GM19372 (cell line): ENCODE measurements at regions not wholly inside any gene's neighbourhood (a gene's known extent, or its start where the extent isn't known, plus 50 kb on each side); places are given as distances from the start of the nearest gene placed in this dataset.

ENCODE experiments used
- ATAC-seq: cut with Tn5 transposase; IDR thresholded peaks from one replicate; pipeline ENCODE4 v1.9.1; 2021; ENCODE audit warnings: mild to moderate bottlenecking, low read depth, moderate library complexity; ENCODE audit not compliant: unreplicated experiment

DNA sequence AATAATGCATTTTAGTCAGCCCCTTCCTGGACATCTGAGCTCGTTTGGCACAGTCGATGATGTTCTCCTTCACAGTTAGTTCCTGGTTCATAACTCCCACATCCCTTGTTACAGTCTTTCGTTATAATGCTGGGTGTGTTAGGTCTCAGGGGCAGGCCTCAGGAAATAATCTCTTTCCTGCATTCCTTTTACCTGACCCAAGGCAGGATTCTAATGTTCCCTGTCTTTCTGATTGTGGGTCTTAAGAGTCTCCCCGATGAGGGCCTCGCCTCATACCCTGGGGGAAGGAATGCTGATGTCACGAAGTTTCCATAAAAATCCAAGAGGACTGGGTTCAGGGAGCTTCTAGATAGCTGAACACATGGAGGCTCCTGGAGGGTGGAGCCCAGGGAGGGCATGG lies 104.0 kb upstream of the CARMIL1 start:
- ATAC-seq: no peak

- no peak for ATAC-seq
Observed at GRCh38 chr6:25175681-25176080, 103.5 kb upstream of the CARMIL1 start.

DNA sequence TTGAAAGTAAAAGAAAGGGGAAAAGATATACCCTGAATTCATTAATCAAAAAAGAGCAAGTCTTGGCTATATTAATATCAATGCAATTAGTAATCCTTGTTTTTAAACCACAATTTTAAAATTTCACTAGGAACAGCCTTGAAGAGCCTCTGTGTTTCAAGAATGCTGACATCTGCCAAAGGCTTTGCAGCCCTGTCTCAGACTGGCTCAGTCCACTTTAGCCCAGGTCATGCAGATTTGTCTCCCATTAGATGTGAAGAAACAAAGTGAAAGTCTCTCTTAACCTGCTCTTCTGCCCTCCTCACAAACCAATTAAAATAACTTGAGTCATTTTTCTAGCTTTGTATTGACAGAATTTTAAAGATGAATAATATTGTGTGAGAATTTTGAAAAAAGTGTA lies 102.7 kb upstream of the CARMIL1 start:
- no peak for ATAC-seq

GRCh38 chr6:25177500-25178028 lies 101.6 kb upstream of the CARMIL1 start:
- no peak for ATAC-seq

GRCh38 chr6:25178336-25179035 lies 100.7 kb upstream of the CARMIL1 start:
- ATAC-seq: no peak

DNA sequence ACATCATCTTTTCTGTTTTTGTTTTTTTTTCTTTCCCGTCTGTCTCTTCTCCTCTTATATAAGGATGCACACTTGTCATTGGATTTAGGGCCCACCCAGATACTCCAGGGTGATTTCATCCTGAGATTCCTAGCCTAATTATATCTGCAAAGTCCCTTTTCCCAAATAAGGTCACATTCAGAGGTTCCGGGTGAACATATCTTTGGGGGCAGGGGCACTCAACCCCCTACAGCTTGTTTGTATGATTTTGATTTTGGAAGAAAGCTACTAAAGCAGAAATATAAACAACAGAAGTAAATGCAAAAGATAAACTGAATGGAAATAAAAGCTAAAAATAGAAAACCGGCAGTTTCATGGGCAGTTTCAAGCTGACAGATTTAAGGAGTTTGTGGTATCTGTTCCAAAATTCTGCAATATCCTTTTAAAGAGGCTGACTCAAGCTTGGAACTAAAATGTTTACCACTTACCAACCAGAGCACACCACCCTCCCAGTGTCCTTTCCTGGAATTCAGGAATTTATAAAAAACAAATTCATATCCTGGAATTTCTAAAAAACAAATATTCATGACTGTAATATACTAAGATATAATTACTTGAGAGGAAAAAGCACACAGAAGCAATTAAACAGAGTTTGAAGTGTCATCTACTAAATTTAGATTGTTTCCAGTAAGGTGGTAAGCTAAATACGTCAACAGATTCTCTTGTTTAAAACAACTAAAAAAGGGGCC lies 100.0 kb upstream of the CARMIL1 start:
- ATAC-seq: no peak

DNA sequence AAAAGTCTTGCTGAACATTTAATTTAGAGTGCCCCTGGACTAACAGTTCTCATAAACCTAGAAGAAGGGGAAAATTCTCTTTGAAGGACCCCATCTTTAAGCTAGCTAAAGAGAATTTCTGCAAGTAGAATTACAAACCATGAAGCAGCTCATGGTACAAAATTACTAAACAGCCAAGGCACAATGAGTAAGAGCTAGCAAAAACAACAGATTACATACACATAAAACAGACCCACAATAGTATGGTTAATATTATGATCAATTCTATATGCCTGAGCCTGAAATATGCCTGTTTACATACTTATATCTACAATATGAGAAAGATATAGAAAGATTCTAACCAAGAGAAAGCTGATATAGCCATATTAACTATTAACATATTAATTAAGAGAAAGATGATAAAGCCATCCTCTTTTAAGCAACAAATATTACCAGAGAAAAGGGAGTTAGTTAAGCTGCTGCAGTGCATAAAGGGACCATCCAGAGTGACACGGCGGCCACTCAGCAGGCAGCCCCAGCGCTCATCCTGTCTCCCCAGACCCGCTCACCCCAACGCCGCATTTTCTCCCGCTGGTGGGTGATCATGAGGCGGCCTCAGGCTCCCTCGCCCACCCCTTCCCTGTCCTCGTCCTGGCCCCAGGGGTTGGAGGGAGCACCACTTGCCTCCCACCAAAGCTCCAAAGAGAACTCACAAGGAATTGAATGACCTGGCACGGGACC lies 98.4 kb upstream of the CARMIL1 start:
- no peak for ATAC-seq

GRCh38 chr6:25181350-25181724 lies 97.8 kb upstream of the CARMIL1 start:
- no peak for ATAC-seq

GRCh38 chr6:25181923-25182322 lies 97.3 kb upstream of the CARMIL1 start:
- ATAC-seq: no peak

- ATAC-seq: no peak
Observed at GRCh38 chr6:25186919-25187318, 92.3 kb upstream of the CARMIL1 start.

GRCh38 chr6:25188232-25188631 lies 90.9 kb upstream of the CARMIL1 start:
- ATAC-seq: no peak

DNA sequence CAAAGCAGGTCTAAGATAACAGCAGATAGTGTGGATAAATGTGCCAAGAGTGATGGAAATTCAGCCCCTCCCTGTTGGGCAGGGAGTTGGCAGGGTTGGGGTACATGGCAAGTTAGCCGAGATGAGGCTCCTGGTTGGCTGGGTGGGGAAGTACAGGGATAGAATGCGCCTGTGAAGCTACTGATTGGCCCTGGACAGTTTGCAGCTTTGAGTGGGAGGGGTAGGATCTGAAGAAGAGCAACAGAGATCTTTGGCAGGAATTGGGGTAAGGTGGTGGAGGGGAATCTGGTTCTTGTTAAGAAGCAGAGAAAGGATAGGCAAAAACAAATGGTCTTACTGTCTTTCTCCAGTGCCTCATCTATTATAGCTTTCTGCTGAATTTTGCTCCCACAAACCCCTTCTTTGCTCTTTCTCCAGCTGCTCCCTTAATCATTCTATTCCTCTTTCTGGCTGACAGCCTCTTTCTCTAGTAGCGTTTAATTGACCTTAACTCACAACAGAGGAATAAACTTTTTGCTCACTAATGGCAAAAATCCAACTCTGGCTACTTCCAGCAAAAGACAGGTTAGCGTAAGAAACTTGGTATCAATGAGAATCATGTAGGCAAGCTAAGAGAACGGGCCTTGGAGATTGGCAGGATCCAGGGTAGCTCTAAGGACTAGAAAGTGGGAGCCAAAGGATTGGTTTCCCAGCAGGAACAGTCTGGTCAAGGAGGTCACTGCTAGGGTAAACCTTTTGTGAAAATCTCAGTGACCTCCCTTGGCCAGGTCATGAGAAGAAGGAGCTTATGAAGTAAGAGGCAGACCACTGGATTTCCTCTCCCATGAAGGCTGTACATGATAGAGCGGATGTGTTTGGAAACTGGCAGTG lies 86.3 kb upstream of the CARMIL1 start:
- ATAC-seq: no peak

GRCh38 chr6:25193460-25194171 lies 85.6 kb upstream of the CARMIL1 start:
- no peak for ATAC-seq

DNA sequence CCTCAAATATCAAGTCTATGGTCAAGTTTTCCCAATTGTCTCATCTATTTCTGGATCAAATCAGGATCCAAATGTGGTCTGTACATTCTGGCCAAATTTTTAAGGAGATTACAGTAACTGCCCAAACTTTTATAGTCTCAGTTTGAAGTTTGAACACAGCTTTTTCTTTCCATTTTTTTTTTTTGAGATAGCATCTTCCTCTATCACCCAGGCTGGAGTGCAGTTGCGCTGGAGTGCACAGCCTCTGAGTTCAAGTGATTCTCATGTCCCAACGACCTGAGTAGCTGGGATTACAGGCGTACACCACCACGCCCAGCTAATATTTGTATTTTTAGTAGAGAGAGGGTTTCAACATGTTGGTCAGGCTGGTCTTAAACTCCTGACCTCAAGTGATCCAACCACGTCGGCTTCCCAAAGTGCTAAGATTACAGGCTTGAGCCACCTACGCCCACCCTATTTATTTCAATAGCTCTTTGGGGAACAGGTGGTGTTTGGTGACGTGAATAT lies 84.9 kb upstream of the CARMIL1 start:
- no peak for ATAC-seq

DNA sequence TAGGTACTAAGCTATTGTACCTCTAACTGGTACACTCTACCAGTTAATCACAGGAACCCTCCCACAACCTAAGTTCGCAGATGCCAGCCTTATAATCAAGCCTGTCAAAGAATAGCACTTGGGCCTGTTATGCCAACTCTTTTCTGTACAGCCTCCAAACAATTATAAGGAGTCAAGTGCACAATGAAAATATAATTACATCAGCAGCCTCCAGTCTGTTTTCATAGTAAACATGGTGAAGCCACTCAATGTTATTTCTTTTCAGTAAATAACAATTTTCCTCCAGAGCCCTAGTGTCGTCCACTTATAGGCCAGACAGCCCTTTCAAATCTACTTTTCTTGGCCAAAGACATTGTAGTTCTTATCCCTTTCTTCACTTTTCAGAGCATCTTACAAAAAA lies 82.7 kb upstream of the CARMIL1 start:
- no peak for ATAC-seq

GRCh38 chr6:25197111-25197510 lies 82.1 kb upstream of the CARMIL1 start:
- ATAC-seq: no peak

GRCh38 chr6:25199544-25199943 lies 79.6 kb upstream of the CARMIL1 start:
- no peak for ATAC-seq

DNA sequence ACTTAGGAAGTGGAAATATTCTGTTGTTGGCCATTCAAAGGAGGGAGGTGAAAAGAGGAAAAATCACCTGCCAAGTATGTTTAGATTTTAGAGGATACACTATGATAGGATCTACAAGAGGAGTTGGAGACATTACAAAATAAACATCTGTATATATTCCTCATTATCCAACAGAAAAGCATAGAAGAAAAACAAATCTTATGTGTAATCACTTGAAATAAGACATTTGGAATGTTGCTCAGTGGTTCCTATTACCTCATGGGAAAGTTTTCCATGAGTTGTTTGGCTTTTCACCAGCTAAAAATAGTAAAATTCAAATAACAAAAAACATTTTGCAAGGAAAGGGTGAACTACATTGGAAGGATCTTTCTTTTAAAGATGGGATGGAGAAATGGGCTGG lies 76.7 kb upstream of the CARMIL1 start:
- ATAC-seq: no peak

GRCh38 chr6:25205629-25206028 lies 73.5 kb upstream of the CARMIL1 start:
- no peak for ATAC-seq
